ENCODE measurements at regions not wholly inside any gene's neighbourhood (a gene's known extent, or its start where the extent isn't known, plus 50 kb on each side); places are given as distances from the start of the nearest gene placed in this dataset.
A peak's percentile ranks its signal among the peaks of the same experiment; 100 is the strongest.

- TF ChIP-seq CAMTA2 (CRISPR knock-in tag; IDR thresholded peaks at IDR 0.05; ENCODE audit: borderline replicate concordance) (peak; percentile 62; the same call in 1 of the 2 replicates), THAP11 (CRISPR knock-in tag; IDR thresholded peaks at IDR 0.05) (peak; percentile 77), ZC3H4 (CRISPR knock-in tag; IDR thresholded peaks at IDR 0.05; ENCODE audit: borderline replicate concordance) (no peak; the same call in 1 of the 2 replicates), IRF2 (CRISPR knock-in tag; IDR thresholded peaks at IDR 0.05) (peak; percentile 79), ZNF468 (CRISPR knock-in tag; IDR thresholded peaks at IDR 0.05) (no peak; the same call in 1 of the 2 replicates), HDAC2 (CRISPR knock-in tag; IDR thresholded peaks at IDR 0.05) (peak; percentile 91), NR2F6 (IDR thresholded peaks at IDR 0.05) (peak; percentile 64), NR2F6 (CRISPR knock-in tag; IDR thresholded peaks at IDR 0.05) (peak; percentile 60; the same call in 1 of the 2 replicates), ZNF274 (CRISPR knock-in tag; IDR thresholded peaks at IDR 0.05) (peak; percentile 61), ARID5B (CRISPR knock-in tag; IDR thresholded peaks at IDR 0.05) (peak; percentile 92), ZBTB44 (CRISPR knock-in tag; IDR thresholded peaks at IDR 0.05) (peak; percentile 64; the same call in 1 of the 2 replicates), THAP8 (CRISPR knock-in tag; IDR thresholded peaks at IDR 0.05; ENCODE audit: borderline replicate concordance) (no peak), ZNF276 (CRISPR knock-in tag; IDR thresholded peaks at IDR 0.05; ENCODE audit: low read depth) (peak; percentile 93), ZNF264 (CRISPR knock-in tag; IDR thresholded peaks at IDR 0.05) (peak; percentile 64; the same call in 1 of the 2 replicates), ZNF512B (CRISPR knock-in tag; IDR thresholded peaks at IDR 0.05; ENCODE audit: borderline replicate concordance) (peak; percentile 92; the same call in 1 of the 2 replicates), PHF8 (CRISPR knock-in tag; IDR thresholded peaks at IDR 0.05) (peak; percentile 54; the same call in 1 of the 2 replicates), U2AF2 (IDR thresholded peaks at IDR 0.05; ENCODE audit: low read depth, low read length) (no peak), ZNF235 (CRISPR knock-in tag; IDR thresholded peaks at IDR 0.05; ENCODE audit: borderline replicate concordance) (no peak)
These were observed 60.6 kb downstream of the FOXA2 start (continued) for GRCh38 chr20:22523499-22524392.

Data from HepG2 (cell line).